WTC11 (cell line): ENCODE measurements at regions not wholly inside any gene's neighbourhood (a gene's known extent, or its start where the extent isn't known, plus 50 kb on each side); places are given as distances from the start of the nearest gene placed in this dataset.

Experiments used
- ATAC-seq: fragments of 200-7000 bp; cut with Tn5 transposase; 2 replicates; pipeline ENCODE4 v1.10.0; 2021; ENCODE audit warnings: mild to moderate bottlenecking, moderate library complexity
- CTCF ChIA-PET: fragments of 300-600 bp; sonication (Branson Sonifier 250); formaldehyde crosslinking; loops from one replicate; lab custom pipeline; 2021; ENCODE audit warnings: antibody characterized with exemption; lab: Charles Lee
- POLR2A ChIA-PET: fragments of 350-600 bp; sonication (Branson Sonifier 250); formaldehyde crosslinking; loops from one replicate; lab custom pipeline; 2021; ENCODE audit warnings: antibody characterized with exemption; lab: Charles Lee
- DNase-seq: peaks from one replicate; pipeline ENCODE4 v3.0.0; 2021; ENCODE audit warnings: low spot score
- H3K27ac Mint-ChIP-seq: 2 replicates; pipeline ENCODE4 v1.8.0; 2021; ENCODE audit warnings: mixed read lengths
- H3K27me3 Mint-ChIP-seq: 2 replicates; pipeline ENCODE4 v1.8.0; 2021; ENCODE audit warnings: low read depth, mild to moderate bottlenecking, moderate library complexity, mixed read lengths
- H3K36me3 Mint-ChIP-seq: 2 replicates; pipeline ENCODE4 v1.8.0; 2021; ENCODE audit warnings: mixed read lengths
- H3K4me1 Mint-ChIP-seq: 2 replicates; pipeline ENCODE4 v1.8.0; 2022; ENCODE audit warnings: mixed read lengths
- H3K4me3 Mint-ChIP-seq: 2 replicates; pipeline ENCODE4 v1.8.0; 2021; ENCODE audit warnings: mild to moderate bottlenecking, moderate library complexity, mixed read lengths
- H3K9me3 Mint-ChIP-seq: 2 replicates; pipeline ENCODE4 v1.8.0; 2021; ENCODE audit warnings: mixed read lengths
- CREB1 ChIP-seq: sonication (generic); formaldehyde crosslinking; IDR thresholded peaks from 2 replicates; pipeline ENCODE4 v1.8.0; 2023; ENCODE audit warnings: mild to moderate bottlenecking, missing genetic modification reagents
- FOXK1 ChIP-seq: sonication (generic); formaldehyde crosslinking; IDR thresholded peaks from 2 replicates; pipeline ENCODE4 v1.8.0; 2022; ENCODE audit warnings: mild to moderate bottlenecking, moderate library complexity, missing genetic modification reagents
- NR1H2 ChIP-seq: sonication (generic); formaldehyde crosslinking; IDR thresholded peaks from 2 replicates; pipeline ENCODE4 v1.9.0; 2021; ENCODE audit warnings: mild to moderate bottlenecking, moderate library complexity, missing genetic modification reagents
- OVOL2 ChIP-seq: fragments of 250-450 bp; sonication (Bioruptor Pico); IDR thresholded peaks from 2 replicates; pipeline ENCODE4 v1.9.0; 2021; ENCODE audit warnings: mild to moderate bottlenecking, borderline replicate concordance
- TCF7 ChIP-seq: sonication (generic); formaldehyde crosslinking; IDR thresholded peaks from 2 replicates; pipeline ENCODE4 v1.8.0; 2022; ENCODE audit warnings: mild to moderate bottlenecking, low read depth, missing genetic modification reagents, moderate library complexity
- ZNF317 ChIP-seq: sonication (generic); formaldehyde crosslinking; IDR thresholded peaks from 2 replicates; pipeline ENCODE4 v1.8.1; 2023; ENCODE audit warnings: low read depth, mild to moderate bottlenecking, moderate library complexity, missing genetic modification reagents, borderline replicate concordance
- ZNF416 ChIP-seq: fragments of 250-450 bp; sonication (Bioruptor Pico); IDR thresholded peaks from 2 replicates; pipeline ENCODE4 v1.9.0; 2021; ENCODE audit warnings: mild to moderate bottlenecking, inconsistent platforms
- TF ChIP-seq, protein P1 (sequence below): sonication (generic); formaldehyde crosslinking; IDR thresholded peaks from 2 replicates; pipeline ENCODE4 v1.8.0; 2023; ENCODE audit warnings: missing genetic modification reagents, mild to moderate bottlenecking, borderline replicate concordance
- TF ChIP-seq, protein P2 (sequence below): fragments of 250-450 bp; sonication (Bioruptor Pico); IDR thresholded peaks from 2 replicates; pipeline ENCODE4 v1.9.0; 2021; ENCODE audit warnings: mild to moderate bottlenecking, borderline replicate concordance
- TF ChIP-seq, protein P3 (sequence below): sonication (generic); formaldehyde crosslinking; IDR thresholded peaks from 2 replicates; pipeline ENCODE4 v1.8.0; 2023; ENCODE audit warnings: mild to moderate bottlenecking, missing genetic modification reagents
- TF ChIP-seq, protein P4 (sequence below): sonication (generic); formaldehyde crosslinking; IDR thresholded peaks from 2 replicates; pipeline ENCODE4 v1.8.1; 2023; ENCODE audit warnings: mild to moderate bottlenecking, missing genetic modification reagents

DNA sequence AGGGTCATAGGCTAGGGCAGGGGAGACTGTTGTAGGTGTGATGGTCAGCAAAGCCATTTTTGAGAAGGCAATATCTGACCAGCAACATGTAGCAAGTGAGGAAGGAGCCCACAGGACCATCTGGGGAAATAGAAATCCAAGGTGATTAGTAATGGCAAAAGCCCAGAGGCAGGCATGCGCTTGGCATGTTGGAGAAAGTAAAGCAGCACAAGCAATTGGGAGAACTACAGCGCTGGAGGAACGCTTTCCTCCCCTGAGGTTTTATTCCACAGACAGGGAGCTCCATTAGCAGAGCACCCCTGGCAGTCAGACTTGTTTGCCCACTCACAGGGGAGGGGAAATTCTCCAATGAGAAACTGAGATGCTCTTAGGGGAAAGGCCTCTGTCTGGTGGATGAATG lies 54.8 kb upstream of the FOXB2 start:
- ChIA-PET CTCF (no interaction called here), POLR2A (no interaction called here)
- H3K27ac Mint-ChIP-seq, result no peak overlapping the region
- TF ChIP-seq FOXK1 (CRISPR knock-in tag) (no peak), ZNF317 (CRISPR knock-in tag) (no peak), OVOL2 (CRISPR knock-in tag) (no peak)
- TF ChIP-seq, protein P1, sequence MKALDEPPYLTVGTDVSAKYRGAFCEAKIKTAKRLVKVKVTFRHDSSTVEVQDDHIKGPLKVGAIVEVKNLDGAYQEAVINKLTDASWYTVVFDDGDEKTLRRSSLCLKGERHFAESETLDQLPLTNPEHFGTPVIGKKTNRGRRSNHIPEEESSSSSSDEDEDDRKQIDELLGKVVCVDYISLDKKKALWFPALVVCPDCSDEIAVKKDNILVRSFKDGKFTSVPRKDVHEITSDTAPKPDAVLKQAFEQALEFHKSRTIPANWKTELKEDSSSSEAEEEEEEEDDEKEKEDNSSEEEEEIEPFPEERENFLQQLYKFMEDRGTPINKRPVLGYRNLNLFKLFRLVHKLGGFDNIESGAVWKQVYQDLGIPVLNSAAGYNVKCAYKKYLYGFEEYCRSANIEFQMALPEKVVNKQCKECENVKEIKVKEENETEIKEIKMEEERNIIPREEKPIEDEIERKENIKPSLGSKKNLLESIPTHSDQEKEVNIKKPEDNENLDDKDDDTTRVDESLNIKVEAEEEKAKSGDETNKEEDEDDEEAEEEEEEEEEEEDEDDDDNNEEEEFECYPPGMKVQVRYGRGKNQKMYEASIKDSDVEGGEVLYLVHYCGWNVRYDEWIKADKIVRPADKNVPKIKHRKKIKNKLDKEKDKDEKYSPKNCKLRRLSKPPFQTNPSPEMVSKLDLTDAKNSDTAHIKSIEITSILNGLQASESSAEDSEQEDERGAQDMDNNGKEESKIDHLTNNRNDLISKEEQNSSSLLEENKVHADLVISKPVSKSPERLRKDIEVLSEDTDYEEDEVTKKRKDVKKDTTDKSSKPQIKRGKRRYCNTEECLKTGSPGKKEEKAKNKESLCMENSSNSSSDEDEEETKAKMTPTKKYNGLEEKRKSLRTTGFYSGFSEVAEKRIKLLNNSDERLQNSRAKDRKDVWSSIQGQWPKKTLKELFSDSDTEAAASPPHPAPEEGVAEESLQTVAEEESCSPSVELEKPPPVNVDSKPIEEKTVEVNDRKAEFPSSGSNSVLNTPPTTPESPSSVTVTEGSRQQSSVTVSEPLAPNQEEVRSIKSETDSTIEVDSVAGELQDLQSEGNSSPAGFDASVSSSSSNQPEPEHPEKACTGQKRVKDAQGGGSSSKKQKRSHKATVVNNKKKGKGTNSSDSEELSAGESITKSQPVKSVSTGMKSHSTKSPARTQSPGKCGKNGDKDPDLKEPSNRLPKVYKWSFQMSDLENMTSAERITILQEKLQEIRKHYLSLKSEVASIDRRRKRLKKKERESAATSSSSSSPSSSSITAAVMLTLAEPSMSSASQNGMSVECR (CRISPR knock-in tag), result no peak
- peaks cover 9% of the 10 kb centered on the region for H3K4me1 Mint-ChIP-seq
- no peak overlapping the region for H3K4me3 Mint-ChIP-seq
- DNase-seq (no peak), ATAC-seq (no peak)
- peaks cover under 1% of the 10 kb centered on the region for H3K9me3 Mint-ChIP-seq
- H3K27me3 Mint-ChIP-seq, result peaks cover under 1% of the 10 kb centered on the region
- no peaks in the 10 kb centered on the region for H3K36me3 Mint-ChIP-seq

DNA sequence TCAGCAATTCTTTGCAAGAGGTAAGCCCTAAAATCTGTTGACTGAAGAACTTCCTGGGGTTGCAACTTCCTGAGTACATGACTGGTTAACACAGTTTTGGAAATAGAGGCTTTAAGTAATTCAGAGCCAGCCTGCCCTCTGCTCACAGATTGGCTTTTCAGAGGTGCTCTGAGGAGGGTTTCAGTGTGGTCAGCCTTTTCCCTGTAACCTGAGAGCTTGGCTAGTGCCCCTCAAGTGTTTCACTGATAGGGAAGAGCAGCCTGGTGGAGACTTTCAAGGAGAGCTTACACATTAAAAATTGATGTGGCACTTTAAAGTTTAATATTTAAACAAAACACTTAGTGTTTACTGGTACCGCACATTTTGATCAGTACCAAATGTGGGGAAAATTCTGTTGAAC lies 56.7 kb upstream of the FOXB2 start:
- peaks cover 9% of the 10 kb centered on the region for H3K4me1 Mint-ChIP-seq
- H3K27ac Mint-ChIP-seq, result no peak overlapping the region
- H3K4me3 Mint-ChIP-seq, result no peak overlapping the region
- H3K36me3 Mint-ChIP-seq, result no peaks in the 10 kb centered on the region
- H3K9me3 Mint-ChIP-seq, result no peaks in the 10 kb centered on the region
- ChIA-PET POLR2A (no interaction called here), CTCF (interaction anchor here (0.8 kb wide), 1 partner anchor 90 kb away, joined by 3 read pairs; no protein-coding TSS in a partner anchor)
- no peak for TF ChIP-seq TCF7 (CRISPR knock-in tag)
- TF ChIP-seq, protein P2, sequence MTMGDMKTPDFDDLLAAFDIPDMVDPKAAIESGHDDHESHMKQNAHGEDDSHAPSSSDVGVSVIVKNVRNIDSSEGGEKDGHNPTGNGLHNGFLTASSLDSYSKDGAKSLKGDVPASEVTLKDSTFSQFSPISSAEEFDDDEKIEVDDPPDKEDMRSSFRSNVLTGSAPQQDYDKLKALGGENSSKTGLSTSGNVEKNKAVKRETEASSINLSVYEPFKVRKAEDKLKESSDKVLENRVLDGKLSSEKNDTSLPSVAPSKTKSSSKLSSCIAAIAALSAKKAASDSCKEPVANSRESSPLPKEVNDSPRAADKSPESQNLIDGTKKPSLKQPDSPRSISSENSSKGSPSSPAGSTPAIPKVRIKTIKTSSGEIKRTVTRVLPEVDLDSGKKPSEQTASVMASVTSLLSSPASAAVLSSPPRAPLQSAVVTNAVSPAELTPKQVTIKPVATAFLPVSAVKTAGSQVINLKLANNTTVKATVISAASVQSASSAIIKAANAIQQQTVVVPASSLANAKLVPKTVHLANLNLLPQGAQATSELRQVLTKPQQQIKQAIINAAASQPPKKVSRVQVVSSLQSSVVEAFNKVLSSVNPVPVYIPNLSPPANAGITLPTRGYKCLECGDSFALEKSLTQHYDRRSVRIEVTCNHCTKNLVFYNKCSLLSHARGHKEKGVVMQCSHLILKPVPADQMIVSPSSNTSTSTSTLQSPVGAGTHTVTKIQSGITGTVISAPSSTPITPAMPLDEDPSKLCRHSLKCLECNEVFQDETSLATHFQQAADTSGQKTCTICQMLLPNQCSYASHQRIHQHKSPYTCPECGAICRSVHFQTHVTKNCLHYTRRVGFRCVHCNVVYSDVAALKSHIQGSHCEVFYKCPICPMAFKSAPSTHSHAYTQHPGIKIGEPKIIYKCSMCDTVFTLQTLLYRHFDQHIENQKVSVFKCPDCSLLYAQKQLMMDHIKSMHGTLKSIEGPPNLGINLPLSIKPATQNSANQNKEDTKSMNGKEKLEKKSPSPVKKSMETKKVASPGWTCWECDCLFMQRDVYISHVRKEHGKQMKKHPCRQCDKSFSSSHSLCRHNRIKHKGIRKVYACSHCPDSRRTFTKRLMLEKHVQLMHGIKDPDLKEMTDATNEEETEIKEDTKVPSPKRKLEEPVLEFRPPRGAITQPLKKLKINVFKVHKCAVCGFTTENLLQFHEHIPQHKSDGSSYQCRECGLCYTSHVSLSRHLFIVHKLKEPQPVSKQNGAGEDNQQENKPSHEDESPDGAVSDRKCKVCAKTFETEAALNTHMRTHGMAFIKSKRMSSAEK, result no peak
- TF ChIP-seq, protein P3, sequence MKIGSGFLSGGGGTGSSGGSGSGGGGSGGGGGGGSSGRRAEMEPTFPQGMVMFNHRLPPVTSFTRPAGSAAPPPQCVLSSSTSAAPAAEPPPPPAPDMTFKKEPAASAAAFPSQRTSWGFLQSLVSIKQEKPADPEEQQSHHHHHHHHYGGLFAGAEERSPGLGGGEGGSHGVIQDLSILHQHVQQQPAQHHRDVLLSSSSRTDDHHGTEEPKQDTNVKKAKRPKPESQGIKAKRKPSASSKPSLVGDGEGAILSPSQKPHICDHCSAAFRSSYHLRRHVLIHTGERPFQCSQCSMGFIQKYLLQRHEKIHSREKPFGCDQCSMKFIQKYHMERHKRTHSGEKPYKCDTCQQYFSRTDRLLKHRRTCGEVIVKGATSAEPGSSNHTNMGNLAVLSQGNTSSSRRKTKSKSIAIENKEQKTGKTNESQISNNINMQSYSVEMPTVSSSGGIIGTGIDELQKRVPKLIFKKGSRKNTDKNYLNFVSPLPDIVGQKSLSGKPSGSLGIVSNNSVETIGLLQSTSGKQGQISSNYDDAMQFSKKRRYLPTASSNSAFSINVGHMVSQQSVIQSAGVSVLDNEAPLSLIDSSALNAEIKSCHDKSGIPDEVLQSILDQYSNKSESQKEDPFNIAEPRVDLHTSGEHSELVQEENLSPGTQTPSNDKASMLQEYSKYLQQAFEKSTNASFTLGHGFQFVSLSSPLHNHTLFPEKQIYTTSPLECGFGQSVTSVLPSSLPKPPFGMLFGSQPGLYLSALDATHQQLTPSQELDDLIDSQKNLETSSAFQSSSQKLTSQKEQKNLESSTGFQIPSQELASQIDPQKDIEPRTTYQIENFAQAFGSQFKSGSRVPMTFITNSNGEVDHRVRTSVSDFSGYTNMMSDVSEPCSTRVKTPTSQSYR, result no peak
- no peak for TF ChIP-seq CREB1 (CRISPR knock-in tag)
- TF ChIP-seq, protein P4, sequence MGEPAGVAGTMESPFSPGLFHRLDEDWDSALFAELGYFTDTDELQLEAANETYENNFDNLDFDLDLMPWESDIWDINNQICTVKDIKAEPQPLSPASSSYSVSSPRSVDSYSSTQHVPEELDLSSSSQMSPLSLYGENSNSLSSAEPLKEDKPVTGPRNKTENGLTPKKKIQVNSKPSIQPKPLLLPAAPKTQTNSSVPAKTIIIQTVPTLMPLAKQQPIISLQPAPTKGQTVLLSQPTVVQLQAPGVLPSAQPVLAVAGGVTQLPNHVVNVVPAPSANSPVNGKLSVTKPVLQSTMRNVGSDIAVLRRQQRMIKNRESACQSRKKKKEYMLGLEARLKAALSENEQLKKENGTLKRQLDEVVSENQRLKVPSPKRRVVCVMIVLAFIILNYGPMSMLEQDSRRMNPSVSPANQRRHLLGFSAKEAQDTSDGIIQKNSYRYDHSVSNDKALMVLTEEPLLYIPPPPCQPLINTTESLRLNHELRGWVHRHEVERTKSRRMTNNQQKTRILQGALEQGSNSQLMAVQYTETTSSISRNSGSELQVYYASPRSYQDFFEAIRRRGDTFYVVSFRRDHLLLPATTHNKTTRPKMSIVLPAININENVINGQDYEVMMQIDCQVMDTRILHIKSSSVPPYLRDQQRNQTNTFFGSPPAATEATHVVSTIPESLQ, result no peak
- no peak for TF ChIP-seq ZNF416 (CRISPR knock-in tag)
- no peak for TF ChIP-seq NR1H2
- TF ChIP-seq, all 79 proteins: peak for 0
- no peaks in the 10 kb centered on the region for H3K27me3 Mint-ChIP-seq
- DNase-seq (no peak), ATAC-seq (peak; percentile 87)
